ENCODE measurements at regions not wholly inside any gene's neighbourhood (a gene's known extent, or its start where the extent isn't known, plus 50 kb on each side); places are given as distances from the start of the nearest gene placed in this dataset.

DNA sequence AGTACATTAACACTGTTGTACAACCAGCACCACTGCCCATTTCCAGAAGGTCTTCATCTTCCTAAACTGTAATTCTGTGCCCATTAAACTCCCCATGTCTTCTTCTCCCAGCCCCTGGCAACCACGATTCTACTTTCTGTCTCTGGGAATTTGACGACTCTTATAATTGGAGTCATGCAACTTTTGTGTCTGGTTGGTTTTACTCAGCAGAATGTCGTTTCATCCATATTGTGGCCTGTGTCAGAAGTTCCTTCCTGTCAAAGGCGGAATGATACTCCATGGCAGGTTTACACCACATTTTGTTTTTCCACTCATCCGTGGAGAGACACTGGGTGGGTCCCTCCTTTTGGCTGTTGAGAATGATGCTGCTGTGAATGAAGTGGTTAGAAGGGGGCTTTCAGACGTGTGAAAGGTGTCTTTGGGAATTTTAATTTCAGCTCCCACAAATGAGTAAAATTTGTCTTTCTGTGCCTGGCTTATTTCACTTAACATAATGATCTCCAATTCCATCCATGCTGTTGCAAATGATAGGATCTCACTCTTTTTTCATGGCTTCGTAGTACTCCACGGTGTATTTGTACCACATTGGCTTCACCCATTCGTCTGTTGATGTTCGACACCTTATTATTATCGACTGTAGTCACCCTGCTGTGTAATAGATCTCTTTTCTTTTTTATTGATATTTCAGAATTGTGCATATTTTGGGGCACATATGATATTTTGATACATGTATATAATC, 86.1 kb upstream of the SEPTIN5 start (continued):
- TF ChIP-seq, protein P1, sequence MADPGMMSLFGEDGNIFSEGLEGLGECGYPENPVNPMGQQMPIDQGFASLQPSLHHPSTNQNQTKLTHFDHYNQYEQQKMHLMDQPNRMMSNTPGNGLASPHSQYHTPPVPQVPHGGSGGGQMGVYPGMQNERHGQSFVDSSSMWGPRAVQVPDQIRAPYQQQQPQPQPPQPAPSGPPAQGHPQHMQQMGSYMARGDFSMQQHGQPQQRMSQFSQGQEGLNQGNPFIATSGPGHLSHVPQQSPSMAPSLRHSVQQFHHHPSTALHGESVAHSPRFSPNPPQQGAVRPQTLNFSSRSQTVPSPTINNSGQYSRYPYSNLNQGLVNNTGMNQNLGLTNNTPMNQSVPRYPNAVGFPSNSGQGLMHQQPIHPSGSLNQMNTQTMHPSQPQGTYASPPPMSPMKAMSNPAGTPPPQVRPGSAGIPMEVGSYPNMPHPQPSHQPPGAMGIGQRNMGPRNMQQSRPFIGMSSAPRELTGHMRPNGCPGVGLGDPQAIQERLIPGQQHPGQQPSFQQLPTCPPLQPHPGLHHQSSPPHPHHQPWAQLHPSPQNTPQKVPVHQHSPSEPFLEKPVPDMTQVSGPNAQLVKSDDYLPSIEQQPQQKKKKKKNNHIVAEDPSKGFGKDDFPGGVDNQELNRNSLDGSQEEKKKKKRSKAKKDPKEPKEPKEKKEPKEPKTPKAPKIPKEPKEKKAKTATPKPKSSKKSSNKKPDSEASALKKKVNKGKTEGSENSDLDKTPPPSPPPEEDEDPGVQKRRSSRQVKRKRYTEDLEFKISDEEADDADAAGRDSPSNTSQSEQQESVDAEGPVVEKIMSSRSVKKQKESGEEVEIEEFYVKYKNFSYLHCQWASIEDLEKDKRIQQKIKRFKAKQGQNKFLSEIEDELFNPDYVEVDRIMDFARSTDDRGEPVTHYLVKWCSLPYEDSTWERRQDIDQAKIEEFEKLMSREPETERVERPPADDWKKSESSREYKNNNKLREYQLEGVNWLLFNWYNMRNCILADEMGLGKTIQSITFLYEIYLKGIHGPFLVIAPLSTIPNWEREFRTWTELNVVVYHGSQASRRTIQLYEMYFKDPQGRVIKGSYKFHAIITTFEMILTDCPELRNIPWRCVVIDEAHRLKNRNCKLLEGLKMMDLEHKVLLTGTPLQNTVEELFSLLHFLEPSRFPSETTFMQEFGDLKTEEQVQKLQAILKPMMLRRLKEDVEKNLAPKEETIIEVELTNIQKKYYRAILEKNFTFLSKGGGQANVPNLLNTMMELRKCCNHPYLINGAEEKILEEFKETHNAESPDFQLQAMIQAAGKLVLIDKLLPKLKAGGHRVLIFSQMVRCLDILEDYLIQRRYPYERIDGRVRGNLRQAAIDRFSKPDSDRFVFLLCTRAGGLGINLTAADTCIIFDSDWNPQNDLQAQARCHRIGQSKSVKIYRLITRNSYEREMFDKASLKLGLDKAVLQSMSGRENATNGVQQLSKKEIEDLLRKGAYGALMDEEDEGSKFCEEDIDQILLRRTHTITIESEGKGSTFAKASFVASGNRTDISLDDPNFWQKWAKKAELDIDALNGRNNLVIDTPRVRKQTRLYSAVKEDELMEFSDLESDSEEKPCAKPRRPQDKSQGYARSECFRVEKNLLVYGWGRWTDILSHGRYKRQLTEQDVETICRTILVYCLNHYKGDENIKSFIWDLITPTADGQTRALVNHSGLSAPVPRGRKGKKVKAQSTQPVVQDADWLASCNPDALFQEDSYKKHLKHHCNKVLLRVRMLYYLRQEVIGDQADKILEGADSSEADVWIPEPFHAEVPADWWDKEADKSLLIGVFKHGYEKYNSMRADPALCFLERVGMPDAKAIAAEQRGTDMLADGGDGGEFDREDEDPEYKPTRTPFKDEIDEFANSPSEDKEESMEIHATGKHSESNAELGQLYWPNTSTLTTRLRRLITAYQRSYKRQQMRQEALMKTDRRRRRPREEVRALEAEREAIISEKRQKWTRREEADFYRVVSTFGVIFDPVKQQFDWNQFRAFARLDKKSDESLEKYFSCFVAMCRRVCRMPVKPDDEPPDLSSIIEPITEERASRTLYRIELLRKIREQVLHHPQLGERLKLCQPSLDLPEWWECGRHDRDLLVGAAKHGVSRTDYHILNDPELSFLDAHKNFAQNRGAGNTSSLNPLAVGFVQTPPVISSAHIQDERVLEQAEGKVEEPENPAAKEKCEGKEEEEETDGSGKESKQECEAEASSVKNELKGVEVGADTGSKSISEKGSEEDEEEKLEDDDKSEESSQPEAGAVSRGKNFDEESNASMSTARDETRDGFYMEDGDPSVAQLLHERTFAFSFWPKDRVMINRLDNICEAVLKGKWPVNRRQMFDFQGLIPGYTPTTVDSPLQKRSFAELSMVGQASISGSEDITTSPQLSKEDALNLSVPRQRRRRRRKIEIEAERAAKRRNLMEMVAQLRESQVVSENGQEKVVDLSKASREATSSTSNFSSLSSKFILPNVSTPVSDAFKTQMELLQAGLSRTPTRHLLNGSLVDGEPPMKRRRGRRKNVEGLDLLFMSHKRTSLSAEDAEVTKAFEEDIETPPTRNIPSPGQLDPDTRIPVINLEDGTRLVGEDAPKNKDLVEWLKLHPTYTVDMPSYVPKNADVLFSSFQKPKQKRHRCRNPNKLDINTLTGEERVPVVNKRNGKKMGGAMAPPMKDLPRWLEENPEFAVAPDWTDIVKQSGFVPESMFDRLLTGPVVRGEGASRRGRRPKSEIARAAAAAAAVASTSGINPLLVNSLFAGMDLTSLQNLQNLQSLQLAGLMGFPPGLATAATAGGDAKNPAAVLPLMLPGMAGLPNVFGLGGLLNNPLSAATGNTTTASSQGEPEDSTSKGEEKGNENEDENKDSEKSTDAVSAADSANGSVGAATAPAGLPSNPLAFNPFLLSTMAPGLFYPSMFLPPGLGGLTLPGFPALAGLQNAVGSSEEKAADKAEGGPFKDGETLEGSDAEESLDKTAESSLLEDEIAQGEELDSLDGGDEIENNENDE (IDR thresholded peaks at IDR 0.05; ENCODE audit: low read depth, low read length): no peak
- TF ChIP-seq, protein P2, sequence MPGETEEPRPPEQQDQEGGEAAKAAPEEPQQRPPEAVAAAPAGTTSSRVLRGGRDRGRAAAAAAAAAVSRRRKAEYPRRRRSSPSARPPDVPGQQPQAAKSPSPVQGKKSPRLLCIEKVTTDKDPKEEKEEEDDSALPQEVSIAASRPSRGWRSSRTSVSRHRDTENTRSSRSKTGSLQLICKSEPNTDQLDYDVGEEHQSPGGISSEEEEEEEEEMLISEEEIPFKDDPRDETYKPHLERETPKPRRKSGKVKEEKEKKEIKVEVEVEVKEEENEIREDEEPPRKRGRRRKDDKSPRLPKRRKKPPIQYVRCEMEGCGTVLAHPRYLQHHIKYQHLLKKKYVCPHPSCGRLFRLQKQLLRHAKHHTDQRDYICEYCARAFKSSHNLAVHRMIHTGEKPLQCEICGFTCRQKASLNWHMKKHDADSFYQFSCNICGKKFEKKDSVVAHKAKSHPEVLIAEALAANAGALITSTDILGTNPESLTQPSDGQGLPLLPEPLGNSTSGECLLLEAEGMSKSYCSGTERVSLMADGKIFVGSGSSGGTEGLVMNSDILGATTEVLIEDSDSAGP (CRISPR knock-in tag; IDR thresholded peaks at IDR 0.05): no peak
- no peak for TF ChIP-seq GABPA (tag; conservative IDR thresholded peaks at IDR 0.05; ENCODE audit: low read depth)
- no peak for TF ChIP-seq ZNF717 (CRISPR knock-in tag; IDR thresholded peaks at IDR 0.05)
- TF ChIP-seq, protein P3, sequence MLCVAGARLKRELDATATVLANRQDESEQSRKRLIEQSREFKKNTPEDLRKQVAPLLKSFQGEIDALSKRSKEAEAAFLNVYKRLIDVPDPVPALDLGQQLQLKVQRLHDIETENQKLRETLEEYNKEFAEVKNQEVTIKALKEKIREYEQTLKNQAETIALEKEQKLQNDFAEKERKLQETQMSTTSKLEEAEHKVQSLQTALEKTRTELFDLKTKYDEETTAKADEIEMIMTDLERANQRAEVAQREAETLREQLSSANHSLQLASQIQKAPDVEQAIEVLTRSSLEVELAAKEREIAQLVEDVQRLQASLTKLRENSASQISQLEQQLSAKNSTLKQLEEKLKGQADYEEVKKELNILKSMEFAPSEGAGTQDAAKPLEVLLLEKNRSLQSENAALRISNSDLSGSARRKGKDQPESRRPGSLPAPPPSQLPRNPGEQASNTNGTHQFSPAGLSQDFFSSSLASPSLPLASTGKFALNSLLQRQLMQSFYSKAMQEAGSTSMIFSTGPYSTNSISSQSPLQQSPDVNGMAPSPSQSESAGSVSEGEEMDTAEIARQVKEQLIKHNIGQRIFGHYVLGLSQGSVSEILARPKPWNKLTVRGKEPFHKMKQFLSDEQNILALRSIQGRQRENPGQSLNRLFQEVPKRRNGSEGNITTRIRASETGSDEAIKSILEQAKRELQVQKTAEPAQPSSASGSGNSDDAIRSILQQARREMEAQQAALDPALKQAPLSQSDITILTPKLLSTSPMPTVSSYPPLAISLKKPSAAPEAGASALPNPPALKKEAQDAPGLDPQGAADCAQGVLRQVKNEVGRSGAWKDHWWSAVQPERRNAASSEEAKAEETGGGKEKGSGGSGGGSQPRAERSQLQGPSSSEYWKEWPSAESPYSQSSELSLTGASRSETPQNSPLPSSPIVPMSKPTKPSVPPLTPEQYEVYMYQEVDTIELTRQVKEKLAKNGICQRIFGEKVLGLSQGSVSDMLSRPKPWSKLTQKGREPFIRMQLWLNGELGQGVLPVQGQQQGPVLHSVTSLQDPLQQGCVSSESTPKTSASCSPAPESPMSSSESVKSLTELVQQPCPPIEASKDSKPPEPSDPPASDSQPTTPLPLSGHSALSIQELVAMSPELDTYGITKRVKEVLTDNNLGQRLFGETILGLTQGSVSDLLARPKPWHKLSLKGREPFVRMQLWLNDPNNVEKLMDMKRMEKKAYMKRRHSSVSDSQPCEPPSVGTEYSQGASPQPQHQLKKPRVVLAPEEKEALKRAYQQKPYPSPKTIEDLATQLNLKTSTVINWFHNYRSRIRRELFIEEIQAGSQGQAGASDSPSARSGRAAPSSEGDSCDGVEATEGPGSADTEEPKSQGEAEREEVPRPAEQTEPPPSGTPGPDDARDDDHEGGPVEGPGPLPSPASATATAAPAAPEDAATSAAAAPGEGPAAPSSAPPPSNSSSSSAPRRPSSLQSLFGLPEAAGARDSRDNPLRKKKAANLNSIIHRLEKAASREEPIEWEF (CRISPR knock-in tag; IDR thresholded peaks at IDR 0.05): no peak
- TF ChIP-seq, protein P4, sequence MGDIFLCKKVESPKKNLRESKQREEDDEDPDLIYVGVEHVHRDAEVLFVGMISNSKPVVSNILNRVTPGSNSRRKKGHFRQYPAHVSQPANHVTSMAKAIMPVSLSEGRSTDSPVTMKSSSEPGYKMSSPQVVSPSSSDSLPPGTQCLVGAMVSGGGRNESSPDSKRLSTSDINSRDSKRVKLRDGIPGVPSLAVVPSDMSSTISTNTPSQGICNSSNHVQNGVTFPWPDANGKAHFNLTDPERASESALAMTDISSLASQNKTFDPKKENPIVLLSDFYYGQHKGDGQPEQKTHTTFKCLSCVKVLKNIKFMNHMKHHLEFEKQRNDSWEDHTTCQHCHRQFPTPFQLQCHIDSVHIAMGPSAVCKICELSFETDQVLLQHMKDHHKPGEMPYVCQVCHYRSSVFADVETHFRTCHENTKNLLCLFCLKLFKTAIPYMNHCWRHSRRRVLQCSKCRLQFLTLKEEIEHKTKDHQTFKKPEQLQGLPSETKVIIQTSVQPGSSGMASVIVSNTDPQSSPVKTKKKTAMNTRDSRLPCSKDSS (IDR thresholded peaks at IDR 0.05; ENCODE audit: low read depth, partially characterized antibody): no peak
